WTC11 (cell line): ENCODE measurements at regions not wholly inside any gene's neighbourhood (a gene's known extent, or its start where the extent isn't known, plus 50 kb on each side); places are given as distances from the start of the nearest gene placed in this dataset.

Experiments used
- ATAC-seq: fragments of 200-7000 bp; cut with Tn5 transposase; 2 replicates; pipeline ENCODE4 v1.10.0; 2021; ENCODE audit warnings: mild to moderate bottlenecking, moderate library complexity
- CTCF ChIA-PET: fragments of 300-600 bp; sonication (Branson Sonifier 250); formaldehyde crosslinking; loops from one replicate; lab custom pipeline; 2021; ENCODE audit warnings: antibody characterized with exemption; lab: Charles Lee
- POLR2A ChIA-PET: fragments of 350-600 bp; sonication (Branson Sonifier 250); formaldehyde crosslinking; loops from one replicate; lab custom pipeline; 2021; ENCODE audit warnings: antibody characterized with exemption; lab: Charles Lee
- DNase-seq: peaks from one replicate; pipeline ENCODE4 v3.0.0; 2021; ENCODE audit warnings: low spot score
- H3K27ac Mint-ChIP-seq: 2 replicates; pipeline ENCODE4 v1.8.0; 2021; ENCODE audit warnings: mixed read lengths
- H3K27me3 Mint-ChIP-seq: 2 replicates; pipeline ENCODE4 v1.8.0; 2021; ENCODE audit warnings: low read depth, mild to moderate bottlenecking, moderate library complexity, mixed read lengths
- H3K36me3 Mint-ChIP-seq: 2 replicates; pipeline ENCODE4 v1.8.0; 2021; ENCODE audit warnings: mixed read lengths
- H3K4me1 Mint-ChIP-seq: 2 replicates; pipeline ENCODE4 v1.8.0; 2022; ENCODE audit warnings: mixed read lengths
- H3K4me3 Mint-ChIP-seq: 2 replicates; pipeline ENCODE4 v1.8.0; 2021; ENCODE audit warnings: mild to moderate bottlenecking, moderate library complexity, mixed read lengths
- H3K9me3 Mint-ChIP-seq: 2 replicates; pipeline ENCODE4 v1.8.0; 2021; ENCODE audit warnings: mixed read lengths
- CREM ChIP-seq: sonication (generic); formaldehyde crosslinking; IDR thresholded peaks from 2 replicates; pipeline ENCODE4 v1.8.1; 2022; ENCODE audit warnings: mild to moderate bottlenecking, missing genetic modification reagents, moderate library complexity
- GABPB1 ChIP-seq: sonication (generic); formaldehyde crosslinking; IDR thresholded peaks from 2 replicates; pipeline ENCODE4 v1.8.1; 2023; ENCODE audit warnings: mild to moderate bottlenecking, missing genetic modification reagents
- GRHL2 ChIP-seq: fragments of 250-450 bp; sonication (Bioruptor Pico); IDR thresholded peaks from 2 replicates; pipeline ENCODE4 v1.8.0; 2022; ENCODE audit warnings: mild to moderate bottlenecking, moderate library complexity; ENCODE audit not compliant: insufficient replicate concordance, severe bottlenecking
- GTF2I ChIP-seq: fragments of 250-450 bp; sonication (Bioruptor Pico); conservative IDR thresholded peaks from 2 replicates; pipeline ENCODE4 v1.4.0; 2021; ENCODE audit warnings: mild to moderate bottlenecking
- JAZF1 ChIP-seq: fragments of 250-450 bp; sonication (Bioruptor Pico); IDR thresholded peaks from 2 replicates; pipeline ENCODE4 v1.9.0; 2021; ENCODE audit warnings: moderate library complexity, mild to moderate bottlenecking, inconsistent platforms
- NFYB ChIP-seq: sonication (generic); formaldehyde crosslinking; conservative IDR thresholded peaks from 2 replicates; pipeline ENCODE4 v1.8.0; 2022; ENCODE audit warnings: low read depth, missing genetic modification reagents
- ZNF423 ChIP-seq: fragments of 250-450 bp; sonication (Bioruptor Pico); IDR thresholded peaks from 2 replicates; pipeline ENCODE4 v2.1.2; 2022; ENCODE audit warnings: mild to moderate bottlenecking, moderate library complexity
- TF ChIP-seq, protein P1 (sequence below): sonication (generic); formaldehyde crosslinking; IDR thresholded peaks from 2 replicates; pipeline ENCODE4 v1.8.1; 2023; ENCODE audit warnings: mild to moderate bottlenecking, missing genetic modification reagents, moderate library complexity
- TF ChIP-seq, protein P2 (sequence below): sonication (generic); formaldehyde crosslinking; IDR thresholded peaks from 2 replicates; pipeline ENCODE4 v1.8.1; 2022; ENCODE audit warnings: low read depth, missing genetic modification reagents, borderline replicate concordance
- TF ChIP-seq, protein P3 (sequence below): sonication (generic); formaldehyde crosslinking; IDR thresholded peaks from 2 replicates; pipeline ENCODE4 v1.8.0; 2023; ENCODE audit warnings: mild to moderate bottlenecking, missing genetic modification reagents
- TF ChIP-seq, protein P4 (sequence below): sonication (generic); formaldehyde crosslinking; IDR thresholded peaks from 2 replicates; pipeline ENCODE4 v1.8.0; 2023; ENCODE audit warnings: missing genetic modification reagents
- TF ChIP-seq, protein P5 (sequence below): sonication (generic); formaldehyde crosslinking; IDR thresholded peaks from 2 replicates; pipeline ENCODE4 v1.8.0; 2022; ENCODE audit warnings: mild to moderate bottlenecking, missing genetic modification reagents
- TF ChIP-seq, protein P6 (sequence below): sonication (generic); formaldehyde crosslinking; IDR thresholded peaks from 2 replicates; pipeline ENCODE4 v1.8.0; 2022; ENCODE audit warnings: mild to moderate bottlenecking, missing genetic modification reagents
- TF ChIP-seq, protein P7 (sequence below): fragments of 200-600 bp; IDR thresholded peaks from 2 replicates; pipeline ENCODE4 v1.8.0; 2022; ENCODE audit warnings: antibody characterized with exemption
- TF ChIP-seq, protein P8 (sequence below): sonication (generic); formaldehyde crosslinking; IDR thresholded peaks from 2 replicates; pipeline ENCODE4 v1.8.1; 2023; ENCODE audit warnings: mild to moderate bottlenecking, moderate library complexity, missing genetic modification reagents

DNA sequence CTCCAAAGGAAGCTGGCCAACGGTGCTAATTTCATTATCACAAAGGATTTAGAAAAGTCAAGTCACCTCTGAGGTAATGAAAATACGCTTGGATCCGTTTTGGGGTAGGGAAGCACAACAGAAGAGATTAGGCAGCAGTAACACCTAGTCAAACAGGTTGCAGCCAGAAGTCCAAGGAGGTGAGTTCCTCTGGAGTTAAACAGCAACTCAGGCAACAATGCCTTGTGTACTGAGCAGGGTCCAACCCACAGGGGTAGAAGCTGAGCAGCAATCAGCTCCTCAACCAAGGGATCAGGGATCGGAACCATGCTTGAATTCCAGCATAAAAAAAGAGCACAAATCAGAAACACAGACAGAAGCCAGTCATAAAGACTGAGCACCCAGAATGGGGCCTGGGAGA lies 88.1 kb upstream of the SPRED1 start:
- ATAC-seq (no peak), DNase-seq (no peak)
- Mint-ChIP-seq H3K27me3 (no peaks in the 10 kb centered on the region; the same call in 1 of the 2 replicates), H3K36me3 (no peaks in the 10 kb centered on the region), H3K9me3 (no peaks in the 10 kb centered on the region), H3K4me1 (peaks cover 29% of the 10 kb centered on the region), H3K4me3 (no peak overlapping the region), H3K27ac (no peak overlapping the region)
- CTCF ChIA-PET = interaction anchor here (0.6 kb wide), 1 partner anchor 169 kb away, joined by 3 read pairs; no protein-coding TSS in a partner anchor
- no peak for TF ChIP-seq CREM (CRISPR knock-in tag)
- TF ChIP-seq, protein P1, sequence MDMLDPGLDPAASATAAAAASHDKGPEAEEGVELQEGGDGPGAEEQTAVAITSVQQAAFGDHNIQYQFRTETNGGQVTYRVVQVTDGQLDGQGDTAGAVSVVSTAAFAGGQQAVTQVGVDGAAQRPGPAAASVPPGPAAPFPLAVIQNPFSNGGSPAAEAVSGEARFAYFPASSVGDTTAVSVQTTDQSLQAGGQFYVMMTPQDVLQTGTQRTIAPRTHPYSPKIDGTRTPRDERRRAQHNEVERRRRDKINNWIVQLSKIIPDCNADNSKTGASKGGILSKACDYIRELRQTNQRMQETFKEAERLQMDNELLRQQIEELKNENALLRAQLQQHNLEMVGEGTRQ (CRISPR knock-in tag) = no peak
- TF ChIP-seq, protein P2, sequence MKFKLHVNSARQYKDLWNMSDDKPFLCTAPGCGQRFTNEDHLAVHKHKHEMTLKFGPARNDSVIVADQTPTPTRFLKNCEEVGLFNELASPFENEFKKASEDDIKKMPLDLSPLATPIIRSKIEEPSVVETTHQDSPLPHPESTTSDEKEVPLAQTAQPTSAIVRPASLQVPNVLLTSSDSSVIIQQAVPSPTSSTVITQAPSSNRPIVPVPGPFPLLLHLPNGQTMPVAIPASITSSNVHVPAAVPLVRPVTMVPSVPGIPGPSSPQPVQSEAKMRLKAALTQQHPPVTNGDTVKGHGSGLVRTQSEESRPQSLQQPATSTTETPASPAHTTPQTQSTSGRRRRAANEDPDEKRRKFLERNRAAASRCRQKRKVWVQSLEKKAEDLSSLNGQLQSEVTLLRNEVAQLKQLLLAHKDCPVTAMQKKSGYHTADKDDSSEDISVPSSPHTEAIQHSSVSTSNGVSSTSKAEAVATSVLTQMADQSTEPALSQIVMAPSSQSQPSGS (CRISPR knock-in tag) = no peak
- no peak for TF ChIP-seq GRHL2 (CRISPR knock-in tag)
- no peak for TF ChIP-seq GABPB1 (CRISPR knock-in tag)
- TF ChIP-seq, protein P3, sequence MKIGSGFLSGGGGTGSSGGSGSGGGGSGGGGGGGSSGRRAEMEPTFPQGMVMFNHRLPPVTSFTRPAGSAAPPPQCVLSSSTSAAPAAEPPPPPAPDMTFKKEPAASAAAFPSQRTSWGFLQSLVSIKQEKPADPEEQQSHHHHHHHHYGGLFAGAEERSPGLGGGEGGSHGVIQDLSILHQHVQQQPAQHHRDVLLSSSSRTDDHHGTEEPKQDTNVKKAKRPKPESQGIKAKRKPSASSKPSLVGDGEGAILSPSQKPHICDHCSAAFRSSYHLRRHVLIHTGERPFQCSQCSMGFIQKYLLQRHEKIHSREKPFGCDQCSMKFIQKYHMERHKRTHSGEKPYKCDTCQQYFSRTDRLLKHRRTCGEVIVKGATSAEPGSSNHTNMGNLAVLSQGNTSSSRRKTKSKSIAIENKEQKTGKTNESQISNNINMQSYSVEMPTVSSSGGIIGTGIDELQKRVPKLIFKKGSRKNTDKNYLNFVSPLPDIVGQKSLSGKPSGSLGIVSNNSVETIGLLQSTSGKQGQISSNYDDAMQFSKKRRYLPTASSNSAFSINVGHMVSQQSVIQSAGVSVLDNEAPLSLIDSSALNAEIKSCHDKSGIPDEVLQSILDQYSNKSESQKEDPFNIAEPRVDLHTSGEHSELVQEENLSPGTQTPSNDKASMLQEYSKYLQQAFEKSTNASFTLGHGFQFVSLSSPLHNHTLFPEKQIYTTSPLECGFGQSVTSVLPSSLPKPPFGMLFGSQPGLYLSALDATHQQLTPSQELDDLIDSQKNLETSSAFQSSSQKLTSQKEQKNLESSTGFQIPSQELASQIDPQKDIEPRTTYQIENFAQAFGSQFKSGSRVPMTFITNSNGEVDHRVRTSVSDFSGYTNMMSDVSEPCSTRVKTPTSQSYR = no peak
- no peak for TF ChIP-seq NFYB (CRISPR knock-in tag)
- TF ChIP-seq, protein P4, sequence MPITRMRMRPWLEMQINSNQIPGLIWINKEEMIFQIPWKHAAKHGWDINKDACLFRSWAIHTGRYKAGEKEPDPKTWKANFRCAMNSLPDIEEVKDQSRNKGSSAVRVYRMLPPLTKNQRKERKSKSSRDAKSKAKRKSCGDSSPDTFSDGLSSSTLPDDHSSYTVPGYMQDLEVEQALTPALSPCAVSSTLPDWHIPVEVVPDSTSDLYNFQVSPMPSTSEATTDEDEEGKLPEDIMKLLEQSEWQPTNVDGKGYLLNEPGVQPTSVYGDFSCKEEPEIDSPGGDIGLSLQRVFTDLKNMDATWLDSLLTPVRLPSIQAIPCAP (CRISPR knock-in tag) = no peak
- TF ChIP-seq, protein P5, sequence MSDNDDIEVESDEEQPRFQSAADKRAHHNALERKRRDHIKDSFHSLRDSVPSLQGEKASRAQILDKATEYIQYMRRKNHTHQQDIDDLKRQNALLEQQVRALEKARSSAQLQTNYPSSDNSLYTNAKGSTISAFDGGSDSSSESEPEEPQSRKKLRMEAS = no peak
- TF ChIP-seq, protein P6, sequence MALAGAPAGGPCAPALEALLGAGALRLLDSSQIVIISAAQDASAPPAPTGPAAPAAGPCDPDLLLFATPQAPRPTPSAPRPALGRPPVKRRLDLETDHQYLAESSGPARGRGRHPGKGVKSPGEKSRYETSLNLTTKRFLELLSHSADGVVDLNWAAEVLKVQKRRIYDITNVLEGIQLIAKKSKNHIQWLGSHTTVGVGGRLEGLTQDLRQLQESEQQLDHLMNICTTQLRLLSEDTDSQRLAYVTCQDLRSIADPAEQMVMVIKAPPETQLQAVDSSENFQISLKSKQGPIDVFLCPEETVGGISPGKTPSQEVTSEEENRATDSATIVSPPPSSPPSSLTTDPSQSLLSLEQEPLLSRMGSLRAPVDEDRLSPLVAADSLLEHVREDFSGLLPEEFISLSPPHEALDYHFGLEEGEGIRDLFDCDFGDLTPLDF (CRISPR knock-in tag) = no peak
- TF ChIP-seq, protein P7, sequence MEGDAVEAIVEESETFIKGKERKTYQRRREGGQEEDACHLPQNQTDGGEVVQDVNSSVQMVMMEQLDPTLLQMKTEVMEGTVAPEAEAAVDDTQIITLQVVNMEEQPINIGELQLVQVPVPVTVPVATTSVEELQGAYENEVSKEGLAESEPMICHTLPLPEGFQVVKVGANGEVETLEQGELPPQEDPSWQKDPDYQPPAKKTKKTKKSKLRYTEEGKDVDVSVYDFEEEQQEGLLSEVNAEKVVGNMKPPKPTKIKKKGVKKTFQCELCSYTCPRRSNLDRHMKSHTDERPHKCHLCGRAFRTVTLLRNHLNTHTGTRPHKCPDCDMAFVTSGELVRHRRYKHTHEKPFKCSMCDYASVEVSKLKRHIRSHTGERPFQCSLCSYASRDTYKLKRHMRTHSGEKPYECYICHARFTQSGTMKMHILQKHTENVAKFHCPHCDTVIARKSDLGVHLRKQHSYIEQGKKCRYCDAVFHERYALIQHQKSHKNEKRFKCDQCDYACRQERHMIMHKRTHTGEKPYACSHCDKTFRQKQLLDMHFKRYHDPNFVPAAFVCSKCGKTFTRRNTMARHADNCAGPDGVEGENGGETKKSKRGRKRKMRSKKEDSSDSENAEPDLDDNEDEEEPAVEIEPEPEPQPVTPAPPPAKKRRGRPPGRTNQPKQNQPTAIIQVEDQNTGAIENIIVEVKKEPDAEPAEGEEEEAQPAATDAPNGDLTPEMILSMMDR = no peak
- TF ChIP-seq, protein P8, sequence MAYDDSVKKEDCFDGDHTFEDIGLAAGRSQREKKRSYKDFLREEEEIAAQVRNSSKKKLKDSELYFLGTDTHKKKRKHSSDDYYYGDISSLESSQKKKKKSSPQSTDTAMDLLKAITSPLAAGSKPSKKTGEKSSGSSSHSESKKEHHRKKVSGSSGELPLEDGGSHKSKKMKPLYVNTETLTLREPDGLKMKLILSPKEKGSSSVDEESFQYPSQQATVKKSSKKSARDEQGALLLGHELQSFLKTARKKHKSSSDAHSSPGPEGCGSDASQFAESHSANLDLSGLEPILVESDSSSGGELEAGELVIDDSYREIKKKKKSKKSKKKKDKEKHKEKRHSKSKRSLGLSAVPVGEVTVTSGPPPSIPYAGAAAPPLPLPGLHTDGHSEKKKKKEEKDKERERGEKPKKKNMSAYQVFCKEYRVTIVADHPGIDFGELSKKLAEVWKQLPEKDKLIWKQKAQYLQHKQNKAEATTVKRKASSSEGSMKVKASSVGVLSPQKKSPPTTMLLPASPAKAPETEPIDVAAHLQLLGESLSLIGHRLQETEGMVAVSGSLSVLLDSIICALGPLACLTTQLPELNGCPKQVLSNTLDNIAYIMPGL = no peak
- TF ChIP-seq JAZF1 (CRISPR knock-in tag) = no peak
- TF ChIP-seq GTF2I (CRISPR knock-in tag) = no peak
- no peak for TF ChIP-seq ZNF423 (CRISPR knock-in tag)
- POLR2A ChIA-PET = no interaction called here
